ENCODE measurements at regions not wholly inside any gene's neighbourhood (a gene's known extent, or its start where the extent isn't known, plus 50 kb on each side); places are given as distances from the start of the nearest gene placed in this dataset.
"Not testable (repeated sequence)": the region's sequence is repeated elsewhere in the genome, so short reads cannot be mapped to it uniquely, and the experiment has no call there.

DNA sequence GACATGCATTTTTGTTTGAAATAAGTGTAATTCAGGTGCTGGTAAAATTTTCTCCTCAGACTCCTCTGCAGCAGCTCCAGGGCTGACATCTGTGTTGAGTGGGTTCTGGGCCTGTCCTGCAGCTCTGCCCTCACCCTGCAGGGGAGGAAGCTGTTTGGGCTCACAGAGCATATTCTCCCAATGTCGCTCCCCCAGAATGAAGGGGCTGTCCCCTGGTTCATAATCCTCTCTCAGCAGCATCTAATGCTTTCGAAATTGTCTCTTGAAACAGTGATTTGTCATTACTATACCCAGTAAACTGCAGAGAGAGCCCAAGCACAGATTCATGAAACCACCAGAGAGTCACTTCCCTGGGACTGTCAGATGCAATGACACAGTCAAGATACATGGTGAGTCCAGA, 606.7 kb downstream of the TMEM121 start:
- DNase-seq (ENCODE audit: missing footprints); intact Hi-C loops (cut with DNase I); ATAC-seq: not testable (repeated sequence)

DNA sequence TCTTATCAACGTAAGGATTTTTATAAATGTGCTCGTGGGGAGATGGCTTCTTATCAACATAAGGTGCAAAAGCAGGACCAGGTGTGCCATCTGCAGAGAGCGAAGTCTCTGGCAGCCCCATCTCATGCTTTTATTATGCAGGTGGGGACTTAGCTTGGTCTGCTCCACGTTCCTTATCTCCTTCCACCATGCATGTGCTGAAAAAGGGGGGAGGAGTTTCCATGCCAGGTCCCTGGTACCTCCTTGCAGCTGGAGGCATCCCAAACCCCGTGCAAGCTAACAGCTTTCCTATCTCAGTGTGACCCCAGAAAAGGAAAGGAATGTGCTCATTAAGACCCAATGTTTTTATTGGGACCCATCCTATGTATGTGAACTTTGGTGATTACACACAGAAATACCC, 608.5 kb downstream of the TMEM121 start:
- intact Hi-C loops (cut with DNase I), result no loop called here
- no peak for ATAC-seq
- no peak for DNase-seq (ENCODE audit: missing footprints)

- no peak for DNase-seq (ENCODE audit: missing footprints)
Measured at GRCh38 chr14:106141242-106142220, 615.1 kb downstream of the TMEM121 start.

GRCh38 chr14:106145731-106146130, 619.3 kb downstream of the TMEM121 start:
- DNase-seq (ENCODE audit: missing footprints); intact Hi-C loops (cut with DNase I); ATAC-seq: not testable (repeated sequence)

More at GRCh38 chr14:106141242-106142220, 615.1 kb downstream of the TMEM121 start:
- intact Hi-C loops (cut with DNase I), result no loop called here
- ATAC-seq, result no peak

GRCh38 chr14:106153362-106153955, 627.1 kb downstream of the TMEM121 start:
- intact Hi-C loops (cut with DNase I); ATAC-seq: not testable (repeated sequence)
- peak; percentile 86 for DNase-seq (ENCODE audit: missing footprints)

- no peak for ATAC-seq
- intact Hi-C loops (cut with DNase I), result no loop called here
Measured at GRCh38 chr14:106163316-106163715, 636.9 kb downstream of the TMEM121 start.

GRCh38 chr14:106163812-106164211, 637.4 kb downstream of the TMEM121 start:
- DNase-seq (ENCODE audit: missing footprints); ATAC-seq; intact Hi-C loops (cut with DNase I): not testable (repeated sequence)

More at GRCh38 chr14:106163316-106163715, 636.9 kb downstream of the TMEM121 start:
- DNase-seq (ENCODE audit: missing footprints), result no peak

DNA sequence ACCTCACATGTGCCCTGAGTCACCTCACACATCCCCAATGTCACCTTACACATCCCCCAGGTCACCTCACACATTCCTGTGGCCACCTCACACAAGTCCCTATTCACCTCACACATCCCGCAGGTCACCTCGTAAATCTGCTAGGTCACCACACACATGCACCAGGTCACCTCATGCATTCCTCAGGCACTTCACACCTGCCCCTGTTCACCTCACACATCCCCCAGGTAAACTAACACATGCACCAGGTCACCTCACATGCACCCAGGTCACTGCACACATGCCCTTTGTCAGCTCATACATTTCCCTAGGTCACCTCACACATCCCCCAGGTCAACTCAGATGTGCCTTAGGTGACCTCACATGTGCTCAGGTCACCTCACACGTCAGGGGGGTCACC, 639.8 kb downstream of the TMEM121 start:
- DNase-seq (ENCODE audit: missing footprints), result no peak
- intact Hi-C loops (cut with DNase I), result no loop called here
- no peak for ATAC-seq

DNA sequence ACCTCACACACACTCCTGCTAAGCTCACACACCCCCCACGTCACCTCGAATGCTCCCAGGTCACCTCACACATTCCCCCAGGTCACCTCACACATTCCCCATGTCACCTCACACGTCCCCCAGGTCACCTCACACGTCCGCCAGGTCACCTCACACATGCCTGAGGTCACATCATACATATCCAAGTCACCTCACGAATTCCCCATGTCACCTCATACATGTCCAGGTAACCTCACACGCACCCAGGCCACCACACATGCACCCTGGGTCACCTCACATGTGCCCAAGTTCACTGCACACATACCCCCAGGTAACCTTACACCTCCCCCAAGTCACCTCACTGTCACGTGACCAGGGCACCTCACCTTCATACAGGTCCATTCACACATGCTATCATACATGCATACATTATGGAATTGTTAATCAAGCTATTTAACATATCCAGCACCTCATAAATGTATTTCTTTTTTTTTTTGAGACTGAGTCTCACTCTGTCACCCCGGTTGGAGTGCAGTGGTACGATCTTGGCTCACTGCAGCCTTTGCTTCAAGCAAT, 640.3 kb downstream of the TMEM121 start:
- intact Hi-C loops (cut with DNase I), result no loop called here
- no peak for DNase-seq (ENCODE audit: missing footprints)
- ATAC-seq, result no peak

- intact Hi-C loops (cut with DNase I); ATAC-seq; DNase-seq (ENCODE audit: missing footprints): not testable (repeated sequence)
Measured at GRCh38 chr14:106170163-106170658, 643.8 kb downstream of the TMEM121 start.

DNA sequence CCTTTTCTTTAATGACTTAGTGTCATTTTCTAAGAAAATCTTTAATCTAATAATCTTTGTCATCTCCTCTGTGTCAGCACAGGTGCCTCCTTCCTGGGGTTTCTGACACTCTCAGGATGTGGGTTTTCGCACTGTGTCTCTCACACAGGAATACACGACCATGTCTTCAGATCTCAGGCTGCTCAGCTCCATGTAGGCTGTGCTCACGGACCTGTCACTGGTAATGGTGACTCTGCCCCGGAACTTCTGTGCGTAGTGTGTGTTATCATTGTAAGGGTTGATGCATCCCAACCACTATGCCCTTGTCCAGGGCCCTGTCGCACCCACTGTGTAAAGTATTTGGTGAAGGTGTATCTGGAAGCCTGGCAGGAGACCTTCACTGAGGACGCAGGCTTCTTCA, 647.8 kb downstream of the TMEM121 start:
- ATAC-seq (no peak), DNase-seq (ENCODE audit: missing footprints) (peak; percentile 58)
- intact Hi-C loops (cut with DNase I), result no loop called here

GRCh38 chr14:106177266-106178246, 651.2 kb downstream of the TMEM121 start:
- DNase-seq (ENCODE audit: missing footprints); ATAC-seq; intact Hi-C loops (cut with DNase I): not testable (repeated sequence)

GRCh38 chr14:106179761-106180160, 653.4 kb downstream of the TMEM121 start:
- no peak for ATAC-seq
- DNase-seq (ENCODE audit: missing footprints), result no peak
- intact Hi-C loops (cut with DNase I), result no loop called here

DNA sequence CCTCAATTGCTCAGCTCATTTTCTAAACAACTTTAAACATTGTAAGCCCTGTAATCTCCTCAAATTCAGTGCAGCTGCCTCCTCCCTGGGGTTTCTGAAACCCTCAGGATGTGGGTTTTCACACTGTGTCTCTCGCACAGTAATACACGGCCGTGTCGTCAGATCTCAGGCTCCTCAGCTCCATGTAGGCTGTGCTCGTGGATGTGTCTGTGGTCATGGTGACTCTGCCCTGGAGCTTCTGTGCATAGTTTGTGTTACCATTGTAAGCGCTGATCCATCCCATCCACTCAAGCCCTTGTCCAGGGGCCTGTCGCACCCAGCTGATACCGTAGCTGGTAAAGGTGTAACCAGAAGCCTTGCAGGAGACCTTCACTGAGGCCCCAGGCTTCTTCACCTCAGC, 658.4 kb downstream of the TMEM121 start:
- ATAC-seq; intact Hi-C loops (cut with DNase I): not testable (repeated sequence)
- DNase-seq (ENCODE audit: missing footprints), result peak; percentile 60

DNA sequence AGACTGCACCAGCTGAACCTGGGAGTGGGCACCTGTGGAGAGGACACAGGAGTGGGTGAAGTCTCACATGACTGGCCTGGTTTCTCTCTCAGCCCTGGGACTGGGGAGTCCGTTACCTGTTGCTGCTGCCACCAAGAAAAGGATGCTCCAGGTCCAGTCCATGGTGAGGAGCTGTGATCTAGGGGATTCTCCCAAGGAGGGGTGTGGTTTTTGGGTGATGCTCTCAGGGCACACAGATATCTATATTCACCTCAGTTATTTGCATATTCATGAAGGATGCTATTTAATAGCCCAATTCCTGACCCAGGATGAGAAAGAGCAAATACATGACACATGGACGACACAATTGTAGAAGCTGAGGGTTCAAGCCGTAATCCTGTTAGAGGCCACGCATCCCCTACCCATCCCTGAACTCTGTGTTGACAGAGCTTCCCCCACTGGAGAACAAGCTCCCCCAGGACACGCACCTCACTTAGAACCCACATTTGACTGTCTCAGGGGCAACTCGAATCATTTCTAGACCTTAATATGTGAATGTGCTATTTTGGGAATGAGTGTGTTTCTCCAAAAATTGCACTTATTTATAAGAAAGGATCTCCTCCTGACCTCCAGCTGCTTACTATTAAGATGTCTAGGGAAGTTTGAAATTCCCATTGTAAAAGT, 658.9 kb downstream of the TMEM121 start:
- DNase-seq (ENCODE audit: missing footprints); intact Hi-C loops (cut with DNase I); ATAC-seq: not testable (repeated sequence)

DNA sequence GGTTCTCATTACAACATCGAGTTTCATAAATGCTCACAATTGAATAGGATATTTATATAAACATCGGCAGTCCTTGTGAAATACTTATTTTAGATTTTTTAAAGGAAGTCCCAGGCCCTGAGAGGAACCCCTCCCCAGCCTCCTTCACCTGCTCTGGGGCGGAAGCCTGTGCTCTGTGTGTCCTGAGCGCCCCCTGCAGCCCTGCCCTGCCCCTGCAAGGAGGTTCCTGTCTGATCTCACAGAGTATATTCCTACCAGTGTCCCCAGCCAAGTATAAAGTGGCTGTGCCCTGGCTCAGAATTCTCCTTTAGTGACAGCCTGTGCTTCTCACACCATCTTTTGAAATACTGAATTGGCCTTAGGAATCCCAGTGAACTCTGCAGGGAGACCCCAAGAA, 659.5 kb downstream of the TMEM121 start:
- intact Hi-C loops (cut with DNase I), result no loop called here
- no peak for ATAC-seq
- DNase-seq (ENCODE audit: missing footprints), result peak; percentile 54

DNA sequence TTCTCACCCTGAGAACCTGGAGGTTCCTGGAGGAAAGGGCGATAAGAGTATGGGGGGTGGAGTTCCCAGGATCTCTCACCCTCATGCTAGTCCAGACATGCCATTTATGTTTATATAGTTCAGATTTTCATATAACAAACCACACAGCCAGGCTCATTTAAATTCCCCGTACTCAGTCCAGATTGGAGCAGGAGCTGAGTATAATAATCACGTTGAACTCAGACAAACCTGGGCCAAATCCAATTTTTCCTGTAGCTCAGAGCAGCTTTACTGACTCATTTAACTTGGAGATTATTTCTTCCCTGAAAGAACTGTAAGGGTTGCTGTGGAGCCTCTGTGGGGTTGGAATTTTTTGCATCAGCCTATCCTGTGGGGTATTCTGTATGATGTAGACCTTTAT, 660.8 kb downstream of the TMEM121 start:
- DNase-seq (ENCODE audit: missing footprints) (no peak), ATAC-seq (no peak)
- intact Hi-C loops (cut with DNase I), result no loop called here

GRCh38 chr14:106192701-106193100, 666.3 kb downstream of the TMEM121 start:
- intact Hi-C loops (cut with DNase I); DNase-seq (ENCODE audit: missing footprints); ATAC-seq: not testable (repeated sequence)

Measured in Right ventricle myocardium inferior (tissue), 1 donor.